ENCODE measurements at regions not wholly inside any gene's neighbourhood (a gene's known extent, or its start where the extent isn't known, plus 50 kb on each side); places are given as distances from the start of the nearest gene placed in this dataset.
"Not testable (repeated sequence)": the region's sequence is repeated elsewhere in the genome, so short reads cannot be mapped to it uniquely, and the experiment has no call there.

DNA sequence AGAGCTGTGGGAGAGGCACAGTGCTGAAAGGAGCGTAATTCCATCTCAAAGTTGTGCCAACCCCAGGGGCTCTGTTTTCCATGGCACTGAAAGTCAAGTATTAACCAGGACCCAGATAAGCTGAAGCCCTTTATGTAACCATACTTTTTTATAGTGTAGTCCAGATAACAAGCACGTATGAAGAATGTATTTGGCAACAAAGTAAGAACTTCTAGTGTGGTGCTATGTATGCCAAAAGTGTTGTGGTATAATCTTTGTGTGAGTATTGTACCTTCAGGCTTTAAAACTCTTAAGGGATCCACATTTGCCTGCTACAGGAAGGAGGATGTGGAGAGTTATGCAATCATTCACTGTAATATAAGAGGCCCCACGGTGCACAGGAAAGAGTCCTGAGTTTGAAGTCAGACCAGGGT, 129.4 kb downstream of the IBTK start:
- no peak for DNase-seq (ENCODE audit: extremely low read depth, insufficient read length)
- Histone ChIP-seq H3K36me3 (ENCODE audit: control insufficient read depth, insufficient read depth, low read length) (no peaks in the 10 kb centered on the region), H3K27me3 (replicated peaks; ENCODE audit: control insufficient read depth, insufficient read depth, low read length) (no peaks in the 10 kb centered on the region), H3K4me3 (replicated peaks; ENCODE audit: low read depth, low read length) (no peak overlapping the region)
- TF ChIP-seq, protein P1, sequence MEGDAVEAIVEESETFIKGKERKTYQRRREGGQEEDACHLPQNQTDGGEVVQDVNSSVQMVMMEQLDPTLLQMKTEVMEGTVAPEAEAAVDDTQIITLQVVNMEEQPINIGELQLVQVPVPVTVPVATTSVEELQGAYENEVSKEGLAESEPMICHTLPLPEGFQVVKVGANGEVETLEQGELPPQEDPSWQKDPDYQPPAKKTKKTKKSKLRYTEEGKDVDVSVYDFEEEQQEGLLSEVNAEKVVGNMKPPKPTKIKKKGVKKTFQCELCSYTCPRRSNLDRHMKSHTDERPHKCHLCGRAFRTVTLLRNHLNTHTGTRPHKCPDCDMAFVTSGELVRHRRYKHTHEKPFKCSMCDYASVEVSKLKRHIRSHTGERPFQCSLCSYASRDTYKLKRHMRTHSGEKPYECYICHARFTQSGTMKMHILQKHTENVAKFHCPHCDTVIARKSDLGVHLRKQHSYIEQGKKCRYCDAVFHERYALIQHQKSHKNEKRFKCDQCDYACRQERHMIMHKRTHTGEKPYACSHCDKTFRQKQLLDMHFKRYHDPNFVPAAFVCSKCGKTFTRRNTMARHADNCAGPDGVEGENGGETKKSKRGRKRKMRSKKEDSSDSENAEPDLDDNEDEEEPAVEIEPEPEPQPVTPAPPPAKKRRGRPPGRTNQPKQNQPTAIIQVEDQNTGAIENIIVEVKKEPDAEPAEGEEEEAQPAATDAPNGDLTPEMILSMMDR (IDR thresholded peaks at IDR 0.05; ENCODE audit: insufficient read depth, low read length, poor library complexity, severe bottlenecking), result no peak

DNA sequence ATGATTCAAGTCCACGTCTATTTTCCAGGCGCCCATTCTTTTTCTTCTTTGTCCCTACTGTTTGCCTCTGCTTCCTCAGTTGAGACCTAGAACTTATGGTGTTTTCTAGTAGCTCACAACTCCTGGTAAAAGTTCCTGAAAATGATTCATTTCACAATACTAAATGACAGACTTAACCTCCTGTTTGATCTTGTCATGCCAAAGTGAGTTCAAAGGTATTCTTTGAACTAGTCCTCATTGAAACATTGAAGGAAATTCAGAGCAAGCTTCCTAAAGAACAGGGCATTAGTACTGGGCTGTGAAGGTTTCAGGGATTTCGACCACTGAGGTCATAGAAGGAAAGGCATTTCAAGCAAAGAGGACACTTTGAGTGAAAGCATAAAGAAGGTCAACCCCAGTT, 132.8 kb downstream of the IBTK start:
- no peaks in the 10 kb centered on the region for H3K27me3 ChIP-seq (replicated peaks; ENCODE audit: control insufficient read depth, insufficient read depth, low read length)
- no peak for DNase-seq (ENCODE audit: extremely low read depth, insufficient read length)
- TF ChIP-seq, protein P1 (IDR thresholded peaks at IDR 0.05; ENCODE audit: insufficient read depth, low read length, poor library complexity, severe bottlenecking), result no peak

DNA sequence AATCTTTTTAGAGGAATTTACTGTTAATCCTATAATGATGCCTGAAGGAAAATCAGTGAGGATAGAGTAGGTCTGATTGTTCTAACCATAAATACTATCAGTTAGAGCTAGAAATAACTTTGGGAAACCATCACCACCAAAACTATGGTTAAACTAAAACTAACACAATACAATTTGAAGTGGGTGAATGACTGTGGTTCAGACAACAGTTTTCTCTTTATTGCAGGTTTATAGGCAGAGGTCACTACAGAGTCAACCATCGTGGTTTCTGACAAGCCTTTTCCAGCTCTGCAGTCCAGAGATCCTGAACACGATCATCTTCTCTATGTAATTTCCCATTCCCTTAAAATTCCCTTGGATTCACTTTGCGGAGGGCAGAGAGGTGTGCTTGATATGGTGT, 134.3 kb downstream of the IBTK start:
- Histone ChIP-seq H3K4me3 (replicated peaks; ENCODE audit: low read depth, low read length) (no peak overlapping the region), H3K27me3 (replicated peaks; ENCODE audit: control insufficient read depth, insufficient read depth, low read length) (no peaks in the 10 kb centered on the region), H3K36me3 (ENCODE audit: control insufficient read depth, insufficient read depth, low read length) (no peaks in the 10 kb centered on the region)
- no peak for DNase-seq (ENCODE audit: extremely low read depth, insufficient read length)
- TF ChIP-seq, protein P1 (IDR thresholded peaks at IDR 0.05; ENCODE audit: insufficient read depth, low read length, poor library complexity, severe bottlenecking), result no peak

More for the DNA sequence above, 132.8 kb downstream of the IBTK start:
- Histone ChIP-seq H3K4me3 (replicated peaks; ENCODE audit: low read depth, low read length) (no peak overlapping the region), H3K36me3 (ENCODE audit: control insufficient read depth, insufficient read depth, low read length) (no peaks in the 10 kb centered on the region)

DNA sequence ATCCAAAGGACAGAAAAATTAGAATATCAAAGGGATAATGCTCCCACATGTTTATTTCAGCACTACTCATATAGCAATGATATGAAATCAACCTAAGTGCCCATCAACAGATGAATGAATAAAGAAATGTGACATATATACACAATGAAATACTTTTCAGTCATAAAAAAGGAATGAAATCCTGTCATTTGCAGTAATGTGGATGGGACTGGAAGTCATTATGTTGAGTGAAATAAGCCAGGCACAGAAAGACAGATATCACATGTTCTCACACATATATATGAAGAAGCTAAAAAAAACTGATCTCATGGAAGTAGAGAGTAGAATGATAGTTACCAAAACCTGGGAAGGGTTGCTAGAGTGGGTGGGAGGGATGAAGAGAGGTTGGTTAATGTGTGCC, 135.7 kb downstream of the IBTK start:
- TF ChIP-seq, protein P1 (IDR thresholded peaks at IDR 0.05; ENCODE audit: insufficient read depth, low read length, poor library complexity, severe bottlenecking), result no peak
- H3K36me3 ChIP-seq (ENCODE audit: control insufficient read depth, insufficient read depth, low read length), result no peaks in the 10 kb centered on the region
- no peak overlapping the region for H3K4me3 ChIP-seq (replicated peaks; ENCODE audit: low read depth, low read length)
- no peak for DNase-seq (ENCODE audit: extremely low read depth, insufficient read length)
- H3K27me3 ChIP-seq (replicated peaks; ENCODE audit: control insufficient read depth, insufficient read depth, low read length), result no peaks in the 10 kb centered on the region

DNA sequence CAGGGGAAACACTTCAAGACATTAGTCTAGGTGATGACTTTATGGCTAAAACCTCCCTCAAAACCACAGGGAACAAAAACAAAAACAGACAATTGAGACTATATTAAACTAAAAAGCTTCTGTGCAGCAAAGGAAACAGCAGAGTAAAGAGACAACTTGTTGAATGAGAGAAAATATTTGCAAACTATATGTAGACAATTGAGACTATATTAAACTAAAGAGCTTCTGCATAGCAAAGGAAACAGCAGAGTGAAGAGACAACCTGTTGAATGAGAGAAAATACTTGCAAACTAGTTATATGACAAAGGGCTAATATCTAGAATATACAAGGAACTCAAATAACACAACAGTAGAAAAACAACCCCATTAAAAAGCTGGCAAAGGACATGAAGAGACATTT, 136.4 kb downstream of the IBTK start:
- no peaks in the 10 kb centered on the region for H3K27me3 ChIP-seq (replicated peaks; ENCODE audit: control insufficient read depth, insufficient read depth, low read length)
- no peak for DNase-seq (ENCODE audit: extremely low read depth, insufficient read length)
- no peak overlapping the region for H3K4me3 ChIP-seq (replicated peaks; ENCODE audit: low read depth, low read length)
- TF ChIP-seq, protein P1 (IDR thresholded peaks at IDR 0.05; ENCODE audit: insufficient read depth, low read length, poor library complexity, severe bottlenecking), result no peak
- no peaks in the 10 kb centered on the region for H3K36me3 ChIP-seq (ENCODE audit: control insufficient read depth, insufficient read depth, low read length)

DNA sequence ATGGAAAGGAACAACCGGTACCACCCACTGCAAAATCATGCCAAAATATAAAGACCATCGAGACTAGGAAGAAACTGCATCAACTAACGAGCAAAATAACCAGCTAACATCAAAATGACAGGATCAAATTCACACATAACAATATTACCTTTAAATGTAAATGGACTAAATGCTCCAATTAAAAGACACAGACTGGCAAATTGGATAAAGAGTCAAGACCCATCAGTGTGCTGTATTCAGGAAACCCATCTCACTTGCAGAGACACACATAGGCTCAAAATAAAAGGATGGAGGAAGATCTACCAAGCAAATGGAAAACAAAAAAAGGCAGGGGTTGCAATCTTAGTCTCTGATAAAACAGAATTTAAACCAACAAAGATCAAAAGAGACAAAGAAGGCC, 144.4 kb downstream of the IBTK start:
- H3K36me3 ChIP-seq (ENCODE audit: control insufficient read depth, insufficient read depth, low read length), result not testable (repeated sequence)

DNA sequence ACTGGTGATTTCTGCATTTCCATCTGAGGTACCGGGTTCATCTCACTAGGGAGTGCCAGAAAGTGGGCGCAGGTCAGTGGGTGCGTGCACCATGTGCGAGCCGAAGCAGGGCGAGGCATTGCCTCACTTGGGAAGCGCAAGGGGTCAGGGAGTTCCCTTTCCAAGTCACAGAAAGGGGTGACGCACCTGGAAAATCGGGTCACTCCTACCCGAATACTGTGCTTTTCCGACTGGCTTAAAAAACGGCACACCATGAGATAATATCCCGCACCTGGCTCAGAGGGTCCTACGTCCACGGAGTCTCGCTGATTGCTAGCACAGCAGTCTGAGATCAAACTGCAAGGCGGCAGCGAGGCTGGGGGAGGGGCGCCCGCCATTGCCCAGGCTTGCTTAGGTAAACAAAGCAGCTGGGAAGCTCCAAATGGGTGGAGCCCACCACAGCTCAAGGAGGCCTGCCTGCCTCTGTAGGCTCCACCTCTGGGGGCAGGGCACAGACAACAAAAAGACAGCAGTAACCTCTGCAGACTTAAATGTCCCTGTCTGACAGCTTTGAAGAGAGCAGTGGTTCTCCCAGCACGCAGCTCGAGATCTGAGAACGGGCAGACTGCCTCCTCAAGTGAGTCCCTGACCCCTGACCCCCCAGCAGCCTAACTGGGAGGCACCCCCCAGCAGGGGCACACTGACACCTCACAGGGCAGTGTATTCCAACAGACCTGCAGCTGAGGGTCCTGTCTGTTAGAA, 146.0 kb downstream of the IBTK start:
- not testable (repeated sequence) for H3K36me3 ChIP-seq (ENCODE audit: control insufficient read depth, insufficient read depth, low read length); H3K4me3 ChIP-seq (replicated peaks; ENCODE audit: low read depth, low read length); DNase-seq (ENCODE audit: extremely low read depth, insufficient read length); H3K27me3 ChIP-seq (replicated peaks; ENCODE audit: control insufficient read depth, insufficient read depth, low read length)

More for the DNA sequence above, 144.4 kb downstream of the IBTK start:
- not testable (repeated sequence) for H3K4me3 ChIP-seq (replicated peaks; ENCODE audit: low read depth, low read length); H3K27me3 ChIP-seq (replicated peaks; ENCODE audit: control insufficient read depth, insufficient read depth, low read length); DNase-seq (ENCODE audit: extremely low read depth, insufficient read length)

DNA sequence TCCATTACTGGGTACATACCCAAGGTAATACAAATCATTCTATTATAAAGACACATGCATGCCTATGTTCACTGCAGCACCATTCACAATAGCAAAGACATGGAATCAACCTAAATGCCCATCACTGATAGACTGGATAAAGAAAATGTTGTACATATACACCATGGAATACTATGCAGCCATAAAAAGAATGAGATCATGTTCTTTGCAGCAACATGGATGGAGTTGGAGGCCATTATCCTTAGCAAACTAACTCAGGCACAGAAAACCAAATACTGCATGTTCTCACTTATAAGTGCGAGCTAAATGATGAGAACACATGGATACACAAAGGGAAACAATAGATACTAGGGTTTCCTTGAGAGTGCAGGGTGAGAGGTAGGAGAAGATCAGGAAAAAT, 146.8 kb downstream of the IBTK start:
- not testable (repeated sequence) for H3K36me3 ChIP-seq (ENCODE audit: control insufficient read depth, insufficient read depth, low read length); H3K4me3 ChIP-seq (replicated peaks; ENCODE audit: low read depth, low read length); DNase-seq (ENCODE audit: extremely low read depth, insufficient read length); H3K27me3 ChIP-seq (replicated peaks; ENCODE audit: control insufficient read depth, insufficient read depth, low read length)

All from GM06990 (cell line).